Ecto neural progenitor cell (in vitro differentiated cells): ENCODE measurements at regions not wholly inside any gene's neighbourhood (a gene's known extent, or its start where the extent isn't known, plus 50 kb on each side); places are given as distances from the start of the nearest gene placed in this dataset.
"Not testable (repeated sequence)": the region's sequence is repeated elsewhere in the genome, so short reads cannot be mapped to it uniquely, and the experiment has no call there.

Source experiments
- DNase-seq: peaks from one replicate; pipeline ENCODE4 v3.0.0-alpha.2; 2018; ENCODE audit warnings: low spot score

DNA sequence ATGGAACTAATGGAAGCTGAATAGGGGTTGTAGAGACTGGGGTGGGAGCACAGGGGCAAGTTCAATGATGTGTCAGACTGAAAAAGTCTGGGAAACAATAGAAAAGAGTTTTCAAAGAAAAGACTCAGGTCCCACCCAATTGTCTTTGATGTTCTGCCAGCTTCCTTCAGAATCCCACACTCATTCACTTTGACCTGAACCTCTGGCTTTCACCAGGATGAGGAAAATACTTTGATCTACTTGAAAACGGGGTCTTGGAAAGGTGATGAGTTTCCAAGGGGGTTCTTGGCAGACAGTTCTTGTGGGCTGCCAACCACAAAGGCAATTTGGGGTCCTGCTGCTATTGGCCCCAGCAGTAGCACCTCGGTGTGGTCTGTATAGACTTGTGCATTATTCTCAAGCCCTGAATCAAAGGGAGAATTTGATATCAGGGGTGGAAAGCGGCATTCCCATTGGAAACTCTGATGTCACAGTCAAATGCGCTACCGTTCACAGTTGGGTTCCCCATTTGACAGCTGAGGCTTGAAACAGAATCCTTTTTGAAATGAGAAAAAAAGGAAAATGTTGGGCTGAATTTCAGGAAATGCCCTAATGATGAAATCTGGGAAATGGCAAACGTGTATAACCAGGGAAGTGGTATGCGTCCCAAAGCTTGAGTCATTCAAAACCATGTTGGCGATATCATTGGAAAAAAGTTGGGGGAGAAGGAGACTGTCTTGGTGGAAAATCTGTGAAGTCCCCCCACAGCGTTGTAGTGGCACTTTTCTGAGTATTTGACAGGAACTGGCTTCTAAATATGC is 229.2 kb upstream of the LRTM1 start:
- no peak for DNase-seq

GRCh38 chr3:55147856-55148720 is 220.2 kb upstream of the LRTM1 start:
- DNase-seq: no peak

DNA sequence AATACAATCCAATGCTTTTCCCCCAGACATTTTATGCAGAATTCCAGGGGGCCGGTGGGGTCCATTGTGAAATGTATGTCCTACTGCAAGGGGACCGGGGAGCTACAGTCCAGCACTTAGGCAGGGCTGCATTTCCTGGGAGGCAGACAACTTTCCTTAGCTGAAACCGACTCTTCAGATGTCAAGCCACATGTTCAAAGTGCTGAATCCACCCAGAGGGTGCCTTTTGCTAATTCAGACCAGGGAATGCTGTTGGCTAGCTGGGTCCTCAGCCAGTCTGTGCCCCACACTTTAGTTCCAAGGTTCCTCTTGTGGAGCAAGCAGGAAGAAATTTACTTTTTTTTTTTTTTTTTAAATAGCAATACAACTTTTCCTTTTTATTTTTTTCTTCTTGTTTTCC is 219.5 kb upstream of the LRTM1 start:
- DNase-seq: no peak

GRCh38 chr3:55146216-55146615 is 218.4 kb upstream of the LRTM1 start:
- no peak for DNase-seq

DNA sequence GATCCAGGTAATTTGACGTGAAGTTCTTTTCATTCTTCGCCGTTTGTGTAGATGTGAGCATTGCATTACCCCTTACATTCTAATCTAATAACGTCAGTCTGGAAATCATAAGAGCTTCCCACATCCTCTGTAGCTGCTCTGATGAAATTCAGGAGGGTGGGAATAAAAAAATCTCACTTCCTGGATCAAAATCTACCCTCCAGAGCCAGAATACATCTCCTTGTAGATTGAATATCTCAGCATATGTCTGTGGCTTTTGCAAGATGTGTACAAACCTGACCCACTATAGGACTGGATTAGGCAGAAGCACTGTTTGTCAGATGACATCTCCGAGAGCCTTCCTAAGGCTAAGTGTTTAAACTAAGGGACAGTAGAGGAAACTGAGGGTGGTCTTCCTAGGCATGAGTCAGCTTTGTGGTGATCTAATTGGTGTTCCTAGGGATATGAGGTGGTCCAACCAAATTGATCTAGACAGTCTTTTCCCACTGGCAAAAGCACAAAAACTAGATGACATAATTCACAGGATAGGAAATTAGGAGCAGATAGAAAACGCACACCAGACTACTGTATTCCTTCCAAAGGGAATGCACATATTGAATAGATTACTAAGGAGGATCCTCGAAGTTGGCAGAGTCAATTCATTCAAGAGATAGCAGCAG is 216.3 kb upstream of the LRTM1 start:
- no peak for DNase-seq

- DNase-seq: no peak
Measured at GRCh38 chr3:55143336-55143735, 215.5 kb upstream of the LRTM1 start.

DNA sequence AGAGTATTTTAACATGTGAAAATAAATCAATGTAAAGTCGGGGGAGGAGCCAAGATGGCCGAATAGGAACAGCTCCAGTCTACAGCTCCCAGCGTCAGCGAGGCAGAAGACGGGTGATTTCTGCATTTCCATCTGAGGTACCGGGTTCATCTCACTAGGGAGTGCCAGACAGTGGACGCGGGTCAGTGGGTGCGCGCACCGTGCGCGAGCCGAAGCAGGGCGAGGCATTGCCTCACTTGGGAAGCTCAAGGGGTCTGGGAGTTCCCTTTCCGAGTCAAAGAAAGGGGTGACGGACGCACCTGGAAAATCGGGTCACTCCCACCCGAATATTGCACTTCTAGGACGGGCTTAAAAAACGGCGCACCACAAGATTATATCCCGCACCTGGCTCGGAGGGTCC is 208.4 kb upstream of the LRTM1 start:
- DNase-seq: not testable (repeated sequence)

DNA sequence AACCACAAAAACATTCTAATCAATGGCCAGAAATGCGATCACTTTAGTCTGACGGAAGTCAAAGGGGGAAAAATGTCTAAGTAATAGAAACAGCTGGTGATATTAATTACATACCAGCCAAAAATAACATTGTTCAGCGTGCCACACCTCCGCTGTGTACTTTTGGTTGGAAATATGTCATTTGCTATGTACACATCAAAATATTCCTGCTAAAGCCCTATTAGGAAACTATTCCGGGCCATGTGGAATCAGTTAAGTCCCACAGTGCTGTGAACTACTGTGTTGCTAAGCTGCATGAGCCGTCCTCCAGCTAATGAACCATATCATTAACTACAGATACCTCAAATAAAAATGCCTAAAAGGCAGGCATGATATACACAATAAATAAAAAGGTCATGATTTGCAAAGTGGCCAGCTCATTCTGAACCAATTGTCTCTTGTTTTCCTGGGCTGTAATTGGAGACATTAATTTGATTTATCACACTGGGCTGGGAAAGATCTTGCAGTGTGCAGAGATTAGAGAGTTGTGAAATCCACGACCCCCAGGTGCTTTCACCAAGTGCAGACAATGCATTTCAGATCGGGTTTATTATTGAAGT is 200.5 kb upstream of the LRTM1 start:
- DNase-seq: no peak

DNA sequence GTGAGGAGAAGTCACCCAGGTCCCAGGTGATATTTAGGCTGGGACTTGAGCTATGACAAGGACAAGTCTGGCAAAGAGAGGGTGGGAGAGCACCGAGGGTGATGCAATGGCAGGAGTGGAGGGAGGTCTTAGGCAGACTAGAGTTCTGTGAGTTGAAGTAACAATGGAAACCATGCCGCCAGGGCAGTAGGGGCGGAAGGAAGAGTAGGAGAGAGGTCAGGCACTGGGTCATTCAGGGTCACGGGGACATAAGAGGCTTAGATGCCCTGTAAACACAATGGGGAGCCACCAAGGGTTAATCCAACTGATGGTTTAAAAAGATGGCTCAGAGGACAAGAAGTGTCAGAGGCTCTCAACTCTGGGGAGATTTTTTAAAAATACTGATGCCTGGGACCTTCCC is 199.7 kb upstream of the LRTM1 start:
- peak; percentile 89 for DNase-seq

DNA sequence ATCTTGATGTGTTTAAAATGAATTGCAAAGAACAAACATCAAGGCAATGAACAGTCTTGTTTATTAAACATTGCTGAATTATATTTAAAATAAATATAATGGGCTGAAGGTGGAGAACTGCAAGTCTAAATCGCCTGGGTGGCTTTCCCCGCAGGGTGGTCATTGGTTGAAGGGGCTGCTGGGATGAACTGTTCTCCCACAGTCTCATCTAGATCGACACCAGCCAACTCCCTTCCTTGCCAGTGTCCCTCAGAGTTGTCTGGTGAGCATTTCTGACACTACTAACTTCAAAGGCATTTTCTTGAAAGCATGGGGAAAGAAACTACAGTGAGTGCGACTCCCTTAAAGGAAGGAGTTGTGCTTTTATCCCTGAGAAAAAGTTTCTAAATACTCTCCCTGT is 196.5 kb upstream of the LRTM1 start:
- DNase-seq: no peak
